ENCODE measurements at regions not wholly inside any gene's neighbourhood (a gene's known extent, or its start where the extent isn't known, plus 50 kb on each side); places are given as distances from the start of the nearest gene placed in this dataset.
A peak's percentile ranks its signal among the peaks of the same experiment; 100 is the strongest.
"Not testable (repeated sequence)": the region's sequence is repeated elsewhere in the genome, so short reads cannot be mapped to it uniquely, and the experiment has no call there.

- DNase-seq: no peak
Observed at GRCh38 chrX:74063426-74064155, 211.1 kb upstream of the XIST start.

- no peak for DNase-seq
Observed at GRCh38 chrX:74061879-74062278, 209.4 kb upstream of the XIST start.

- DNase-seq: no peak
Observed at GRCh38 chrX:74049126-74049525, 196.6 kb upstream of the XIST start.

- DNase-seq: not testable (repeated sequence)
Observed at GRCh38 chrX:74034066-74034465, 181.6 kb upstream of the XIST start.

GRCh38 chrX:74031527-74031926 is 179.0 kb upstream of the XIST start:
- DNase-seq: not testable (repeated sequence)

- not testable (repeated sequence) for DNase-seq
Observed at GRCh38 chrX:74030766-74031165, 178.3 kb upstream of the XIST start.

GRCh38 chrX:74025145-74025544 is 172.6 kb upstream of the XIST start:
- DNase-seq: not testable (repeated sequence)

GRCh38 chrX:74023203-74023602 is 170.7 kb upstream of the XIST start:
- DNase-seq: no peak

- DNase-seq: no peak
Observed at GRCh38 chrX:74018253-74018652, 165.7 kb upstream of the XIST start.

- DNase-seq: peak; percentile 78
Observed at GRCh38 chrX:74015379-74016019, 163.0 kb upstream of the XIST start.

- no peak for DNase-seq
Observed at GRCh38 chrX:74009041-74009440, 156.5 kb upstream of the XIST start.

GRCh38 chrX:73992019-73992418 is 139.5 kb upstream of the XIST start:
- no peak for DNase-seq

- no peak for DNase-seq
Observed at GRCh38 chrX:73987166-73987565, 134.7 kb upstream of the XIST start.

GRCh38 chrX:73979551-73980131 is 127.1 kb upstream of the XIST start:
- no peak for DNase-seq

GRCh38 chrX:73977542-73978169 is 125.1 kb upstream of the XIST start:
- no peak for DNase-seq

- DNase-seq: not testable (repeated sequence)
Observed at GRCh38 chrX:73967461-73967860, 114.9 kb upstream of the XIST start.

GRCh38 chrX:73965833-73966232 is 113.3 kb upstream of the XIST start:
- DNase-seq: no peak

GRCh38 chrX:73964579-73964978 is 112.1 kb upstream of the XIST start:
- no peak for DNase-seq

- DNase-seq: no peak
Observed at GRCh38 chrX:73963682-73964081, 111.2 kb upstream of the XIST start.

GRCh38 chrX:73962948-73963347 is 110.4 kb upstream of the XIST start:
- no peak for DNase-seq

GRCh38 chrX:73961867-73962266 is 109.4 kb upstream of the XIST start:
- not testable (repeated sequence) for DNase-seq

- no peak for DNase-seq
Observed at GRCh38 chrX:73944563-73944908, 92.0 kb upstream of the XIST start.

GRCh38 chrX:73943693-73944562 is 91.4 kb upstream of the XIST start:
- peak; percentile 91 for DNase-seq

Measured in NCI-H1436 (cell line).